Endodermal cell (in vitro differentiated cells): ENCODE measurements at regions not wholly inside any gene's neighbourhood (a gene's known extent, or its start where the extent isn't known, plus 50 kb on each side); places are given as distances from the start of the nearest gene placed in this dataset.
"Not testable (repeated sequence)": the region's sequence is repeated elsewhere in the genome, so short reads cannot be mapped to it uniquely, and the experiment has no call there.

Experiments used
- DNase-seq: peaks from one replicate; pipeline ENCODE4 v3.0.0-alpha.2; 2017
- H3K27ac ChIP-seq: 2 replicates; pipeline ENCODE4 v1.5.1; 2013; ENCODE audit warnings: mild to moderate bottlenecking, low read depth, low read length, moderate library complexity
- H3K27me3 ChIP-seq: 2 replicates; pipeline ENCODE4 v1.6.1; 2013; ENCODE audit warnings: mild to moderate bottlenecking, low read length, moderate library complexity; ENCODE audit not compliant: insufficient read depth, control insufficient read depth, poor library complexity, severe bottlenecking
- H3K36me3 ChIP-seq: 2 replicates; pipeline ENCODE4 v1.7.0; 2013; ENCODE audit warnings: mild to moderate bottlenecking, low read length, moderate library complexity; ENCODE audit not compliant: control insufficient read depth, insufficient read depth
- H3K4me1 ChIP-seq: one replicate; pipeline ENCODE4 v1.7.0; 2013; ENCODE audit warnings: low read length; ENCODE audit not compliant: control insufficient read depth, insufficient read depth
- H3K4me3 ChIP-seq: 2 replicates; pipeline ENCODE4 v1.5.1; 2013; ENCODE audit warnings: mild to moderate bottlenecking, low read length, moderate library complexity
- H3K9ac ChIP-seq: 2 replicates; pipeline ENCODE4 v1.6.1; 2013; ENCODE audit warnings: mild to moderate bottlenecking, low read length, moderate library complexity; ENCODE audit not compliant: poor library complexity, severe bottlenecking; ENCODE audit errors: extremely low read depth
- H3K9me3 ChIP-seq: 2 replicates; pipeline ENCODE4 v1.6.1; 2013; ENCODE audit warnings: mild to moderate bottlenecking, low read length, moderate library complexity; ENCODE audit not compliant: control insufficient read depth
- H3K27ac Mint-ChIP-seq: 2 replicates; pipeline ENCODE4 v1.8.0; 2020; ENCODE audit warnings: mixed read lengths
- H3K27me3 Mint-ChIP-seq: 2 replicates; pipeline ENCODE4 v1.8.0; 2021; ENCODE audit warnings: mild to moderate bottlenecking, mixed read lengths; ENCODE audit not compliant: insufficient read depth
- H3K36me3 Mint-ChIP-seq: 2 replicates; pipeline ENCODE4 v1.8.0; 2020; ENCODE audit warnings: low read depth, mixed read lengths
- H3K4me1 Mint-ChIP-seq: 2 replicates; pipeline ENCODE4 v1.8.0; 2020; ENCODE audit warnings: mixed read lengths
- H3K4me3 Mint-ChIP-seq: 2 replicates; pipeline ENCODE4 v1.8.0; 2020; ENCODE audit warnings: mild to moderate bottlenecking, moderate library complexity, mixed read lengths
- H3K9me3 Mint-ChIP-seq: 2 replicates; pipeline ENCODE4 v1.8.0; 2020; ENCODE audit warnings: mild to moderate bottlenecking, mixed read lengths
- CTCF ChIP-seq: fragments of 200-600 bp; sonication (generic); conservative IDR thresholded peaks from 2 replicates; pipeline ENCODE4 v1.5.0; 2021; ENCODE audit warnings: antibody characterized with exemption, mild to moderate bottlenecking
- WGBS, 2 experiments: methylation state at CpG; one replicate each; pipeline versions ENCODE4 v1.1.5 to v1.1.7; 2013; ENCODE audit warnings: missing lambda C conversion rate in 2 of 2, mixed read lengths in 1 of 2; ENCODE audit not compliant: insufficient coverage in 1 of 2, insufficient read length in 1 of 2; 5-methylcytosine and 5-hydroxymethylcytosine counted together

DNA sequence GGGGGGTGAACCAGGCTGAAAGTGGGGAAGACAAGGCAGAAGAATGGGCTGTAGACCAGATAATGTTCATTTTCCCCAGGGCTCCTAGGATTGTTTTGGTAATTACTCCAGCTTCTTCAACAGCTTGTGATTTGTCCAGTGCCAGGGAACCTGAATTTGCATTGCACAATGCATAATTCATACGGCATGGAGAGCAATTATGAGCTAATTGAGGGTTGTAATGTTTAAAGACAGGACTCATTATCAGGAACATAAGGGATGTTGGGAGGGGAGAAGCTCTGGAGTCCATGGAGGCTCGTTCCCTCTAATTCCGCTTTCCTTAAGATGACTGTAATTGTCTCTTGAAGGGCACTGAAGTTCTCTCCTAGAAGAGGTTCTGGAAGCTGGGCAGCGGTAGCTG is 405.0 kb upstream of the ZMIZ1 start:
- H3K9me3 ChIP-seq: peaks cover 23% of the 10 kb centered on the region
- peaks cover 22% of the 10 kb centered on the region for H3K9me3 Mint-ChIP-seq
- no peak overlapping the region for H3K27ac Mint-ChIP-seq
- H3K4me1 Mint-ChIP-seq: no peaks in the 10 kb centered on the region
- WGBS, 2 experiments: 89 to 93% methylated on average over 4 of the region's 4 CpGs
- H3K9ac ChIP-seq: no peak overlapping the region
- peaks cover 2% of the 10 kb centered on the region for H3K36me3 Mint-ChIP-seq
- no peaks in the 10 kb centered on the region for H3K4me1 ChIP-seq
- no peak overlapping the region for H3K27ac ChIP-seq
- H3K27me3 ChIP-seq: no peaks in the 10 kb centered on the region
- H3K36me3 ChIP-seq: no peaks in the 10 kb centered on the region
- no peak overlapping the region for H3K4me3 Mint-ChIP-seq
- no peak for TF ChIP-seq CTCF
- DNase-seq: no peak
- H3K27me3 Mint-ChIP-seq: peaks cover 3% of the 10 kb centered on the region
- no peak overlapping the region for H3K4me3 ChIP-seq

- H3K4me3 ChIP-seq: no peak overlapping the region
- peak; percentile 67 for DNase-seq
- no peaks in the 10 kb centered on the region for H3K27me3 ChIP-seq
- no peaks in the 10 kb centered on the region for H3K4me1 Mint-ChIP-seq
- H3K4me1 ChIP-seq: no peaks in the 10 kb centered on the region
- no peaks in the 10 kb centered on the region for H3K36me3 ChIP-seq
- H3K4me3 Mint-ChIP-seq: no peak overlapping the region
- peaks cover 8% of the 10 kb centered on the region for H3K27me3 Mint-ChIP-seq
- H3K27ac Mint-ChIP-seq: no peak overlapping the region
- peaks cover 23% of the 10 kb centered on the region for H3K9me3 ChIP-seq
- peaks cover 22% of the 10 kb centered on the region for H3K9me3 Mint-ChIP-seq
- TF ChIP-seq CTCF: peak; percentile 76
- H3K9ac ChIP-seq: no peak overlapping the region
- peaks cover 2% of the 10 kb centered on the region for H3K36me3 Mint-ChIP-seq
- no peak overlapping the region for H3K27ac ChIP-seq
- WGBS, 2 experiments: 85% methylated on average over 3 to 4 of the region's 4 CpGs
Observed at GRCh38 chr10:78664929-78665553, 403.7 kb upstream of the ZMIZ1 start.

DNA sequence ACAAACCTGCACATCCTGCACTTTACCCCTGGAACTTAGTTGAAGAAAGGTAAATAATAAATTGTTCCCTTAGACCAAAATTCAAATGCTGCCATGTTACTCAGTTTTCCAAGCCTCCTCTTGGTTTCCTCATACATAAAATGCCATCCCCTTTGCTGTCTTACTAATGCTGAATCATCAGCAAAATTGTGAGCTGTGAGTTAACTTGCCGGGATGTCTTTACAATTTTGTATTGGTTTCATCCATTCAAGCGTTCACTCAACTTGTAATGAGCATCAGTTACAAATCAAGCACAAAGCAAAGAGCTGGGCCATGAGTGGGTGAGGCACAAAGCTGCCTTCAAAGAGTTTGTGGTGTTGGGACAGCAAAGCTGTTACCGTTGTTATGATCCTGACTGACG is 395.8 kb upstream of the ZMIZ1 start:
- Mint-ChIP-seq H3K36me3 (no peaks in the 10 kb centered on the region), H3K4me3 (no peak overlapping the region), H3K9me3 (peaks cover 12% of the 10 kb centered on the region), H3K27ac (no peak overlapping the region), H3K27me3 (peaks cover 19% of the 10 kb centered on the region), H3K4me1 (no peaks in the 10 kb centered on the region)
- TF ChIP-seq CTCF: no peak
- Histone ChIP-seq H3K9me3 (no peaks in the 10 kb centered on the region), H3K36me3 (no peaks in the 10 kb centered on the region), H3K27ac (no peak overlapping the region), H3K27me3 (no peaks in the 10 kb centered on the region), H3K4me1 (no peaks in the 10 kb centered on the region), H3K9ac (no peak overlapping the region), H3K4me3 (no peak overlapping the region)
- no peak for DNase-seq
- whole genome bisulfite sequencing, 2 experiments: 94% methylated on average over 2 to 4 of the region's 4 CpGs

DNA sequence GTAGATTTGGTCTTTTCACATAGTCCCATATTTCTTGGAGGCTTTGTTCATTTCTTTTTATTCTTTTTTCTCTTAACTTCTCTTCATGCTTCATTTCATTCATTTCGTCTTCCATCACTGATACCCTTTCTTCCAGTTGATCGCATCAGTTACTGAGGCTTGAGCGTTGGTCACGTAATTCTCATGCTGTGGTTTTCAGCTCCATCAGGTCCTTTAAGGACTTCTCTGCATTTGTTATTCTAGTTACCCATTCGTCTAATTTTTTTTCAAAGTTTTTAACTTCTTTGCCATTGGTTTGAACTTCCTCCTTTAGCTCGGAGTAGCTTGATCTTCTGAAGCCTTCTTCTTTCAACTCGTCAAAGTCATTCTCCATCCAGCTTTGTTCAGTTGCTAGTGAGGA is 387.6 kb upstream of the ZMIZ1 start:
- H3K4me3 ChIP-seq, H3K36me3 ChIP-seq, H3K36me3 Mint-ChIP-seq, DNase-seq, H3K27ac Mint-ChIP-seq, H3K4me3 Mint-ChIP-seq, H3K4me1 Mint-ChIP-seq, H3K9ac ChIP-seq, H3K27me3 Mint-ChIP-seq, H3K27me3 ChIP-seq, H3K4me1 ChIP-seq, H3K27ac ChIP-seq: not testable (repeated sequence)
- H3K9me3 Mint-ChIP-seq: peaks cover 42% of the 10 kb centered on the region
- H3K9me3 ChIP-seq: peaks cover 16% of the 10 kb centered on the region
- 92 to 95% methylated on average over 6 to 7 of the region's 7 CpGs for WGBS, 2 experiments

- H3K9me3 Mint-ChIP-seq: peaks cover 42% of the 10 kb centered on the region
- not testable (repeated sequence) for H3K36me3 Mint-ChIP-seq, H3K27ac ChIP-seq, H3K27ac Mint-ChIP-seq, DNase-seq, H3K4me1 ChIP-seq, H3K4me1 Mint-ChIP-seq, H3K27me3 Mint-ChIP-seq, H3K27me3 ChIP-seq, H3K9ac ChIP-seq, H3K4me3 ChIP-seq, H3K36me3 ChIP-seq, H3K4me3 Mint-ChIP-seq
- H3K9me3 ChIP-seq: peaks cover 16% of the 10 kb centered on the region
- WGBS, 2 experiments: 91 to 100% methylated on average over 2 to 10 of the region's 10 CpGs
Observed at GRCh38 chr10:78681986-78682385, 386.8 kb upstream of the ZMIZ1 start.
